ENCODE measurements at regions not wholly inside any gene's neighbourhood (a gene's known extent, or its start where the extent isn't known, plus 50 kb on each side); places are given as distances from the start of the nearest gene placed in this dataset.

DNA sequence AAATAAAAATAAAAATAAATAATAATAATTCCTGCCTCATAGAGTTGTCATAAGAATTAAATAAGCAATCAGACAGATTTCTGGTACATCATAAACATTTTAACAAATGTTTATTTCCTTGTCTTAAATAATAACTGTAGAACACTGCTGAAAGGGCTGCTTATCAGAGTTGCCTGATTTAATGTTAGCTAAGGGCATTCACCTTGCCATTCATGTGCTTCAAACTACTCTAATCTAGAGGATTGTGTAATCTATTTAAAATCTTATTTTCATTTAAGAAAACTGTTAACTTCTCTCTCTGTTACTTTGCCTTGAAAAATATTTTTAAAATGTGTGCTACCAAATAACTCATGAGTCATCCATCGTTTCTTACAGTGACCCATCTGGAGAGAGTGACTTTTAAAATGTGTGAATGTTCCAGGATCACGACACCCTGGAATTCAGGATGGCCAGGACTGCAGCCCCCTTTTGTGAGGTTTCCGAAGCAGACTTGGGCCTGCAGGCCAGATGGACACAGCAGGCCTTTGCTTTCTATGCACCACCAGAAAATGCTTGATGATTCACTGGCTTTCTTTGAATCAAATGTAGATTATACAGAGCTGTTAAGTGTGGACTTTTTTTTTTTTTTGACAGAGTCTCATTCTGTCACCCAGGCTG is 109.1 kb upstream of the TNS3 start:
- peak; percentile 86 for DNase-seq

DNA sequence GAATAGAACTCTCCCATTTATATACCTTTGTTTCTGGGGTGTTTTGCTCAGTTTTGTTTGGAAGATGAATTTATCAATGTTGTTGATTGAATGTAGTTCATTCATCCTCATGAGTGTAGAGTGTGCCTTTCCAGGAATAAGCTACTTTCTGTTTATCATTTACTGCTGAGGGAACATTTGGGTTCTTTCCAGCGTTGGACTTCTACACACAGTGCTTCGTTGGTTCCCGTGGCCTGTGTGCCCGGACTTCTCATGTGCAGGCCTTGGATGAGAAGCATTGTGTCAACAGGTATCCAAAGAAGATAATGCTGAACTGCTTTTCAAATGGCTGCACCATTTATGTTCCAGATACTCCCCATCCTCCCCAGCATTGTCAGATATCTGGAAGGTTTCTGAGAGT is 107.6 kb upstream of the TNS3 start:
- DNase-seq: no peak

- no peak for DNase-seq
Measured at GRCh38 chr7:47688311-47689100, 106.6 kb upstream of the TNS3 start.

- DNase-seq: peak; percentile 50
Measured at GRCh38 chr7:47685712-47686376, 103.9 kb upstream of the TNS3 start.

- no peak for DNase-seq
Measured at GRCh38 chr7:47685151-47685550, 103.2 kb upstream of the TNS3 start.

- DNase-seq: no peak
Measured at GRCh38 chr7:47684728-47685127, 102.8 kb upstream of the TNS3 start.

GRCh38 chr7:47683485-47683898 is 101.6 kb upstream of the TNS3 start:
- DNase-seq: no peak

- DNase-seq: no peak
Measured at GRCh38 chr7:47682874-47683273, 101.0 kb upstream of the TNS3 start.

- no peak for DNase-seq
Measured at GRCh38 chr7:47681249-47681810, 99.4 kb upstream of the TNS3 start.

DNA sequence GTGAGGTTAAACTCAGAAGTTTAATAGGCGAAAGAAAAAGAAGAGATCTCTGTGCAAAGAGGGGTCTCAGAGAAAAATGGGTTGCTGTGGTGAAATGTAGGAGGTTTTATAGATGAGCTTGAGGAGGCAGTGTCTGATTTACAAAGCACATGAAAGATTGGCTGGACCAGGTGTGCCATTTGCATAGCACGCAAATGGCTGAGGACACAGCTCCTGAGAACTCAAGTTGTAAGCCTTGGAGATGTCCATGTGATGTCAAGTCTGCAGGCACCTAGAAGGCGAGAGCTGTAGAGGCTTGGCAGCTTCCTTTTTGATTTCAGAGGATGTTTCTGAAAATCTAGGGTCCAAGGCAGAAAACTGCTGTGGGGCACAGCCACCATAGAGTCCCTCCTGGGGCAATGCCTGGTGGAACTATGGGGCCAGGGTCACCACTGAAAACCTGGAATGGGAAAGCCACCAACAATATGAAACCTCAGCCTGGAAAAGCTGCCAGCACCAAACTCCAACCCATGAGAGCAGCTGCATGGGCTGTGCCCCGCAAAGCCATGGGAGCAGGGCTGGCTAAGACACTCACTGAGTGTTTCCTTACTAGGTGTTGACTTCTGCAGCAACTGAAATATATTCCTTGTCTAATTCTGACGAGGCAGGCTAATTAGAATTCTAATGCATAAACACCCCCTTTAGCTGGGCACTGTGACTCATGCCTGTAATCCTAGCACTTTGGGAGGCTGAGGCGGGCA is 96.9 kb upstream of the TNS3 start:
- DNase-seq: no peak

- no peak for DNase-seq
Measured at GRCh38 chr7:47677664-47678063, 95.8 kb upstream of the TNS3 start.

- DNase-seq: no peak
Measured at GRCh38 chr7:47677093-47677492, 95.2 kb upstream of the TNS3 start.

DNA sequence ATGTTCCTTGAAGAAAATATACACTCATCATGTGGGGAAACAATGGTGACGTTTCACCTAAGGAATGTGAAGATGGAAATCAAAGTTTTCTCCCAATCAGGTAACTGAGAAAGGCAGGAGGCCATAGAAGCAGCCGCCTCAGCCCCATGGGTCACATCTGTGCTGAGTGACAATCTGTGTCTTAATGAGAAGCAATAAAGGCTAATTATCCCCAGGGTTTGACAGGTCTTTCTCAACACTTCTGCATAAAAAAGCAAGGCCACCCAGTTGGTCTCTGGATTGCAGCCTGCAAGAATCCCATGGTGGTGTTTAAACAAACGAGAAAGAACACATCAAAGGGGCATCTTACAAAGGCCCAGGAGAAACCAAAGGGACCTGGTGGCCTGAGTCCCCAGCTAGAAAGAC is 91.1 kb upstream of the TNS3 start:
- no peak for DNase-seq

DNA sequence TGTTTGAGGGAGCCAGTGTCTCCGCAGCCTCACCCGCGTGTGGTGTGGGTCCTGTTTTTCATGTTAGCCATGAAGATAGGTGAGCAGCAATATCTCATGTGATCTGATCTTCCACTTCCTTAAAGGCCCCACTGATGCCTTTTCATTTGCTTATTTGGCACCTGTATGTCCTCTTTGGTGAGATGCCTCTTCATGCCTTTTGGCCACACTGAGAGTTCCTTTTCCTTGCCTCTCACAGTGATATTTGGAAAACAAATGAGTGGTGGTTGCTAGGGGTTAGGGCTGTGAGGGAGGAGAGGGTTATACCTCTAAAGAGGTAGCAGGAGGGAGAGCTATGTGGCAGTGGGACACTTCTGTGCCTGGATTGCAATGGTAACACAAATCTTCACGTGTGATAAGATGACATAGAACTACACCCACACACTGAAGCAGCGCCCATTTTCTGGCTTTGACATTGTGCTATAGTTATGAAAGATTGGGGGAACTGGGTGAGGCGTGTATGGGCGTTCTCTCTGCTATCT is 90.4 kb upstream of the TNS3 start:
- no peak for DNase-seq

GRCh38 chr7:47671358-47671757 is 89.4 kb upstream of the TNS3 start:
- DNase-seq: no peak

GRCh38 chr7:47670729-47671128 is 88.8 kb upstream of the TNS3 start:
- DNase-seq: no peak

DNA sequence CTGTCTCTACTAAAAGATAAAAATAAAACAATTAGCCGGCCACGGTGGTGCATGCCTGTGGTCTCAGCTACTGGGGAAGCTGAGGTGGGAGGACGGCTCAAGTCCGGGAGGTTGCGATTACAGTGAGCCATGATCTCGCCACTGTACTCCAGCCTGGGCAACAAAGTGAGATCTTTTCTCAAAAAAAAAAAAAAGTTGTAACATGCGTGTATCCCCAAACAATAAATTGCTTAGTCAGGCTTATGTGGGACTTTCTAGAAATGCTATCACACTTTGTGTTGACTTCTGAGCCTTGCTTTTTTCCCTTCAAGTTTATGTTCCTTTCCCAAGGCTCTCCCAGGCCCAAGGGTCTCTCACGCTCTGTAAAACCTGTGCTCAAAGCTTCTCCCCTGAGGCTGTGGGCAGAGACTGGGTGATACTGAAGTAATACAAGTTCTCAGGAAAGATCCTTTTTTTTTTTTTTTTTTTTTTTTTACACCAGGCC is 88.0 kb upstream of the TNS3 start:
- peak; percentile 73 for DNase-seq

DNA sequence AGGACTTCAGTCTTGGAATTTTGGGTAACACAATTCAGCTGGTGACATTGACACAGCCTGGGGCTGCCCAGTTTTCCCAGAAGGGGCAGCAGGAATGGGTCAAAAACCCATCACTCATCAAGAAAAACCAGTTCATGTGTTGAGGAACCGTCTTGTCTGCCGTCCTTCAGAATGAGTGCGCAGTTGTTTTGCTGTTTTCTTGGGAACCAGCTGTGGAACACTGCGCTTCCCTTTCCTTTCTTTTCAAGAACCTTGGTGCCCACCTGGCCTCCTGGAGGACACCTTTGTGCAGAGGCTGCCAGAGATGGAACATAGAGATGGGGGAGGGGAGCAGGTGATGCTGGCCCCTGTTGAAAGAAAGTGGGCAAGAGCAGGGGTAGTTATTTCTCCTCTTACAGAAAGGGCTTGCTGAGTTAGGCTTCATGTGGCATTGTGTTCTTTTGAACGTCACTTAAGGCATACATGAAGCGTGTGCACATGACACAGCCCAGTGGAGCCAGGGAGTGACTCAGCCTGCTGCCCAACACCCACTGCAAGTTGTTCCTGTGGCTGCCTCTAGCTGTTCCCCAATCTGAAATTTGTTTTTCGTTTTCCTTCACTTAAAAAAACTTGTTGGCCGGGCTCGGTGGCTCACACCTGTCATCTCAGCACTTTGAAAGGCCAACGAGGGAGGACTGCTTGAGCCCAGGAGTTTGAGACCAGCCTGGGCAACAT is 87.4 kb upstream of the TNS3 start:
- DNase-seq: peak; percentile 91

GRCh38 chr7:47666164-47666862 is 84.4 kb upstream of the TNS3 start:
- DNase-seq: peak; percentile 54

DNA sequence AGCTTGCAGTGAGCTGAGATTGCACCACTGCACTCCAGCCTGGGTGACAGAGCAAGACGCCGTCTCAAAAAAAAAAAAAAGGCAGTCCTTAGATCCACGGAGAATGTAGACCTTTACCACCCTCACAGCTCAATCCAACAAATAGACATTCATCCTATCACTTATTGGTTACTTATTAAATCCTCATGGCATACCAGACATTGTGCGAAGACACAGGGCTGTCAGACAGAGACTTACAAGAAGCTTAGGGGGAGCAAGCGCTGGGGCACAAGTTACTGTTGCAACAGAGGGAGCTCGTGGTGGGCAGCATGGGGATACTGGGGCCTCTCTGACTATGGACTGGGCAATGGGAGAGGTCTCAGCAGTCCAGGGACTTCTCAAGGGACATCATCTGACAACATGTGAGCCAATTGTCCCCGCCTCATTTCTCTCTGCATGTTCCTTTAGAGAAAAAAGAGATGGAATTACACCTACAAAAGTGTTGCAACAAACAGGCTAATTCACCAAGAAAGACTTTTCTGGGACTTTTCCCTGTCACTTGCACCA is 82.8 kb upstream of the TNS3 start:
- no peak for DNase-seq

GRCh38 chr7:47663851-47664250 is 81.9 kb upstream of the TNS3 start:
- no peak for DNase-seq

All from fibroblast of skin of abdomen (primary cell).